ENCODE measurements at regions not wholly inside any gene's neighbourhood (a gene's known extent, or its start where the extent isn't known, plus 50 kb on each side); places are given as distances from the start of the nearest gene placed in this dataset.
A peak's percentile ranks its signal among the peaks of the same experiment; 100 is the strongest.

GRCh38 chr6:141744194-141744925 lies 388.4 kb upstream of the GJE1 start:
- Mint-ChIP-seq H3K27me3 (ENCODE audit: low read depth) (peaks cover 5% of the 10 kb centered on the region), H3K27ac (no peak overlapping the region), H3K4me1 (no peaks in the 10 kb centered on the region), H3K4me3 (no peak overlapping the region), H3K9me3 (peaks cover 11% of the 10 kb centered on the region), H3K36me3 (ENCODE audit: low read depth) (no peaks in the 10 kb centered on the region)
- no peak for TF ChIP-seq CTCF (IDR thresholded peaks at IDR 0.05; ENCODE audit: unreplicated experiment in 3 of 3)

GRCh38 chr6:141736104-141736503 lies 396.6 kb upstream of the GJE1 start:
- no peaks in the 10 kb centered on the region for H3K36me3 Mint-ChIP-seq (ENCODE audit: low read depth)
- no peak for TF ChIP-seq CTCF (IDR thresholded peaks at IDR 0.05; ENCODE audit: unreplicated experiment in 3 of 3)
- H3K4me1 Mint-ChIP-seq, result no peaks in the 10 kb centered on the region
- H3K4me3 Mint-ChIP-seq, result no peak overlapping the region
- H3K27me3 Mint-ChIP-seq (ENCODE audit: low read depth), result no peaks in the 10 kb centered on the region
- H3K27ac Mint-ChIP-seq, result no peak overlapping the region
- H3K9me3 Mint-ChIP-seq, result no peaks in the 10 kb centered on the region

GRCh38 chr6:141735126-141735525 lies 397.6 kb upstream of the GJE1 start:
- no peak overlapping the region for H3K4me3 Mint-ChIP-seq
- H3K27ac Mint-ChIP-seq, result no peak overlapping the region
- H3K4me1 Mint-ChIP-seq, result no peaks in the 10 kb centered on the region
- TF ChIP-seq CTCF (IDR thresholded peaks at IDR 0.05; ENCODE audit: unreplicated experiment in 3 of 3), result no peak
- H3K9me3 Mint-ChIP-seq, result no peaks in the 10 kb centered on the region
- H3K27me3 Mint-ChIP-seq (ENCODE audit: low read depth), result no peaks in the 10 kb centered on the region
- no peaks in the 10 kb centered on the region for H3K36me3 Mint-ChIP-seq (ENCODE audit: low read depth)

- H3K4me1 Mint-ChIP-seq, result no peaks in the 10 kb centered on the region
- H3K36me3 Mint-ChIP-seq (ENCODE audit: low read depth), result no peaks in the 10 kb centered on the region
- H3K9me3 Mint-ChIP-seq, result no peaks in the 10 kb centered on the region
- H3K27ac Mint-ChIP-seq, result no peak overlapping the region
- no peak for TF ChIP-seq CTCF (IDR thresholded peaks at IDR 0.05; ENCODE audit: unreplicated experiment in 3 of 3)
- no peaks in the 10 kb centered on the region for H3K27me3 Mint-ChIP-seq (ENCODE audit: low read depth)
- H3K4me3 Mint-ChIP-seq, result no peak overlapping the region
Observed at GRCh38 chr6:141734071-141734840, 398.5 kb upstream of the GJE1 start.

GRCh38 chr6:141729146-141729545 lies 403.6 kb upstream of the GJE1 start:
- H3K9me3 Mint-ChIP-seq, result no peaks in the 10 kb centered on the region

More at GRCh38 chr6:141729146-141729545, 403.6 kb upstream of the GJE1 start:
- TF ChIP-seq CTCF (IDR thresholded peaks at IDR 0.05; ENCODE audit: unreplicated experiment in 3 of 3), result no peak
- H3K36me3 Mint-ChIP-seq (ENCODE audit: low read depth), result no peaks in the 10 kb centered on the region
- no peaks in the 10 kb centered on the region for H3K27me3 Mint-ChIP-seq (ENCODE audit: low read depth)
- H3K27ac Mint-ChIP-seq, result peak overlapping the region in 1 of 3 experiments; percentile 23
- H3K4me1 Mint-ChIP-seq, result peaks cover 10% of the 10 kb centered on the region
- no peak overlapping the region for H3K4me3 Mint-ChIP-seq

Measured in nephron (organoid).